HEK293 (cell line): ENCODE measurements at regions not wholly inside any gene's neighbourhood (a gene's known extent, or its start where the extent isn't known, plus 50 kb on each side); places are given as distances from the start of the nearest gene placed in this dataset.

Source experiments
- CTCF ChIA-PET: fragments of 350-600 bp; formaldehyde crosslinking; extraction: SDS; loops from one replicate; lab custom pipeline; 2021; ENCODE audit warnings: antibody characterized with exemption; lab: Yijun Ruan, JAX
- POLR2A ChIA-PET: fragments of 300-600 bp; formaldehyde crosslinking; extraction: SDS; loops from one replicate; lab custom pipeline; 2020; ENCODE audit warnings: antibody characterized with exemption, inconsistent platforms; lab: Yijun Ruan, JAX
- H3K27ac ChIP-seq: fragments of 200-500 bp; sonication (Bioruptor generic); 2 replicates; pipeline ENCODE4 v1.5.1; 2014; ENCODE audit warnings: low read depth, low read length, control low read depth, inconsistent platforms; ENCODE audit errors: extremely low read depth
- H3K36me3 ChIP-seq, 2 experiments: fragments of 200-500 bp in 1 of 2; sonication (Bioruptor generic) in 1 of 2; 1 replicate in 1 of 2; 2 replicates in 1 of 2; pipeline ENCODE4 v1.5.1; 2014 to 2017; ENCODE audit warnings: inconsistent platforms in 2 of 2, low read length in 2 of 2; ENCODE audit not compliant: control insufficient read depth in 2 of 2, insufficient read depth in 1 of 2
- H3K4me1 ChIP-seq: fragments of 200-500 bp; sonication (Bioruptor generic); 2 replicates; pipeline ENCODE4 v1.5.1; 2014; ENCODE audit warnings: mild to moderate bottlenecking, low read length, inconsistent platforms; ENCODE audit not compliant: control insufficient read depth, insufficient read depth
- H3K4me3 ChIP-seq: 2 replicates; pipeline ENCODE4 v1.5.1; 2011; ENCODE audit warnings: low read depth, mild to moderate bottlenecking, control low read depth, low read length, moderate library complexity
- H3K9me3 ChIP-seq: fragments of 200-500 bp; sonication (Bioruptor generic); 2 replicates; pipeline ENCODE4 v1.5.1; 2014; ENCODE audit warnings: low read depth, low read length, inconsistent platforms; ENCODE audit not compliant: control insufficient read depth, insufficient read depth
- HOXC10 ChIP-seq: sonication (generic); formaldehyde crosslinking; IDR thresholded peaks from 2 replicates; pipeline ENCODE4 v1.8.1; 2023; ENCODE audit warnings: mild to moderate bottlenecking, missing genetic modification reagents
- KLF10 ChIP-seq: fragments of 450-650 bp; IDR thresholded peaks from 2 replicates; pipeline ENCODE4 v1.5.1; 2018; ENCODE audit warnings: missing biosample characterization, mild to moderate bottlenecking, missing genetic modification characterization
- KLF16 ChIP-seq: fragments of 450-650 bp; formaldehyde crosslinking; IDR thresholded peaks from 2 replicates; pipeline ENCODE4 v1.5.1; 2017; ENCODE audit warnings: missing biosample characterization, missing genetic modification characterization
- MYNN ChIP-seq: fragments of 450-650 bp; formaldehyde crosslinking; IDR thresholded peaks from 2 replicates; pipeline ENCODE4 v1.5.1; 2016; ENCODE audit warnings: missing biosample characterization, missing genetic modification characterization, borderline replicate concordance
- TRIM28 ChIP-seq: IDR thresholded peaks from 2 replicates; pipeline ENCODE4 v1.6.1; 2011; ENCODE audit warnings: low read length, control low read depth, borderline replicate concordance
- ZBTB1 ChIP-seq: fragments of 450-650 bp; formaldehyde crosslinking; IDR thresholded peaks from 2 replicates; pipeline ENCODE4 v1.5.1; 2016; ENCODE audit warnings: missing biosample characterization, missing genetic modification characterization
- ZBTB21 ChIP-seq: fragments of 450-650 bp; formaldehyde crosslinking; IDR thresholded peaks from 2 replicates; pipeline ENCODE4 v1.5.1; 2017; ENCODE audit warnings: missing biosample characterization, missing genetic modification characterization
- ZBTB48 ChIP-seq: fragments of 450-650 bp; formaldehyde crosslinking; IDR thresholded peaks from 2 replicates; pipeline ENCODE4 v1.5.1; 2016; ENCODE audit warnings: missing biosample characterization, missing genetic modification characterization
- ZFP37 ChIP-seq: fragments of 450-650 bp; formaldehyde crosslinking; IDR thresholded peaks from 2 replicates; pipeline ENCODE4 v1.5.1; 2016; ENCODE audit warnings: missing biosample characterization, missing genetic modification characterization
- ZNF174 ChIP-seq: fragments of 450-650 bp; formaldehyde crosslinking; IDR thresholded peaks from 2 replicates; pipeline ENCODE4 v1.5.0; 2017; ENCODE audit warnings: missing biosample characterization, mild to moderate bottlenecking, missing genetic modification characterization
- ZNF26 ChIP-seq: fragments of 450-650 bp; formaldehyde crosslinking; IDR thresholded peaks from 2 replicates; pipeline ENCODE4 v1.5.1; 2016; ENCODE audit warnings: missing biosample characterization, missing genetic modification characterization
- ZNF311 ChIP-seq: fragments of 450-650 bp; formaldehyde crosslinking; IDR thresholded peaks from 2 replicates; pipeline ENCODE4 v1.5.1; 2017; ENCODE audit warnings: missing biosample characterization, missing genetic modification characterization, borderline replicate concordance
- ZNF366 ChIP-seq: fragments of 450-650 bp; formaldehyde crosslinking; conservative IDR thresholded peaks from 2 replicates; pipeline ENCODE4 v1.5.1; 2016; ENCODE audit warnings: missing biosample characterization, missing genetic modification characterization
- ZNF404 ChIP-seq: fragments of 450-650 bp; formaldehyde crosslinking; IDR thresholded peaks from 2 replicates; pipeline ENCODE4 v1.5.1; 2017; ENCODE audit warnings: missing biosample characterization, missing genetic modification characterization
- ZNF549 ChIP-seq: fragments of 450-650 bp; IDR thresholded peaks from 2 replicates; pipeline ENCODE4 v1.5.1; 2018; ENCODE audit warnings: missing biosample characterization, missing genetic modification characterization, mild to moderate bottlenecking, inconsistent platforms, moderate library complexity
- ZNF600 ChIP-seq: fragments of 450-650 bp; formaldehyde crosslinking; IDR thresholded peaks from 2 replicates; pipeline ENCODE4 v1.5.1; 2016; ENCODE audit warnings: missing biosample characterization, missing genetic modification characterization
- ZNF768 ChIP-seq: fragments of 450-650 bp; formaldehyde crosslinking; IDR thresholded peaks from 2 replicates; pipeline ENCODE4 v1.5.1; 2018; ENCODE audit warnings: missing biosample characterization, mild to moderate bottlenecking, missing genetic modification characterization
- ZSCAN5A ChIP-seq: fragments of 450-650 bp; formaldehyde crosslinking; IDR thresholded peaks from 2 replicates; pipeline ENCODE4 v1.5.1; 2016; ENCODE audit warnings: missing biosample characterization, missing genetic modification characterization
- TF ChIP-seq, protein P1 (sequence below): fragments of 450-650 bp; formaldehyde crosslinking; IDR thresholded peaks from 2 replicates; pipeline ENCODE4 v1.5.1; 2016; ENCODE audit warnings: missing biosample characterization, missing genetic modification characterization
- TF ChIP-seq, protein P2 (sequence below): fragments of 450-650 bp; formaldehyde crosslinking; IDR thresholded peaks from 2 replicates; pipeline ENCODE4 v1.5.1; 2016; ENCODE audit warnings: missing biosample characterization, missing genetic modification characterization, borderline replicate concordance

GRCh38 chr3:68467465-68467864, 464.9 kb downstream of the TAFA4 start:
- Histone ChIP-seq H3K4me3 (no peak overlapping the region), H3K9me3 (no peaks in the 10 kb centered on the region), H3K27ac (no peak overlapping the region), H3K36me3 (no peaks in the 10 kb centered on the region), H3K4me1 (no peaks in the 10 kb centered on the region)
- TF ChIP-seq TRIM28 (no peak), ZNF768 (no peak), ZNF366 (no peak), KLF10 (no peak), ZNF600 (no peak), ZNF311 (tag by site-specific recombination) (no peak), HOXC10 (CRISPR knock-in tag) (no peak), ZBTB1 (tag by site-specific recombination) (no peak), MYNN (tag by site-specific recombination) (no peak), ZSCAN5A (no peak), KLF16 (tag by site-specific recombination) (no peak)
- TF ChIP-seq, protein P1, sequence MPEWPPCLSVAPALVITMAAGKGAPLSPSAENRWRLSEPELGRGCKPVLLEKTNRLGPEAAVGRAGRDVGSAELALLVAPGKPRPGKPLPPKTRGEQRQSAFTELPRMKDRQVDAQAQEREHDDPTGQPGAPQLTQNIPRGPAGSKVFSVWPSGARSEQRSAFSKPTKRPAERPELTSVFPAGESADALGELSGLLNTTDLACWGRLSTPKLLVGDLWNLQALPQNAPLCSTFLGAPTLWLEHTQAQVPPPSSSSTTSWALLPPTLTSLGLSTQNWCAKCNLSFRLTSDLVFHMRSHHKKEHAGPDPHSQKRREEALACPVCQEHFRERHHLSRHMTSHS (tag by site-specific recombination) = no peak
- CTCF ChIA-PET = no interaction called here
- POLR2A ChIA-PET = no interaction called here

- CTCF ChIA-PET = no interaction called here
Measured at GRCh38 chr3:68458581-68458980, 473.8 kb downstream of the TAFA4 start.

More at GRCh38 chr3:68458581-68458980, 473.8 kb downstream of the TAFA4 start:
- no peaks in the 10 kb centered on the region for H3K36me3 ChIP-seq
- POLR2A ChIA-PET = no interaction called here
- H3K4me3 ChIP-seq = no peak overlapping the region
- H3K4me1 ChIP-seq = no peaks in the 10 kb centered on the region
- no peaks in the 10 kb centered on the region for H3K9me3 ChIP-seq
- TF ChIP-seq, protein P2, sequence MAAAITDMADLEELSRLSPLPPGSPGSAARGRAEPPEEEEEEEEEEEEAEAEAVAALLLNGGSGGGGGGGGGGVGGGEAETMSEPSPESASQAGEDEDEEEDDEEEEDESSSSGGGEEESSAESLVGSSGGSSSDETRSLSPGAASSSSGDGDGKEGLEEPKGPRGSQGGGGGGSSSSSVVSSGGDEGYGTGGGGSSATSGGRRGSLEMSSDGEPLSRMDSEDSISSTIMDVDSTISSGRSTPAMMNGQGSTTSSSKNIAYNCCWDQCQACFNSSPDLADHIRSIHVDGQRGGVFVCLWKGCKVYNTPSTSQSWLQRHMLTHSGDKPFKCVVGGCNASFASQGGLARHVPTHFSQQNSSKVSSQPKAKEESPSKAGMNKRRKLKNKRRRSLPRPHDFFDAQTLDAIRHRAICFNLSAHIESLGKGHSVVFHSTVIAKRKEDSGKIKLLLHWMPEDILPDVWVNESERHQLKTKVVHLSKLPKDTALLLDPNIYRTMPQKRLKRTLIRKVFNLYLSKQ (tag by site-specific recombination) = no peak
- TF ChIP-seq ZNF26 (tag by site-specific recombination) (no peak), ZBTB21 (no peak), ZFP37 (tag by site-specific recombination) (no peak), ZNF549 (tag by site-specific recombination) (no peak), ZNF174 (tag by site-specific recombination) (no peak), ZNF404 (tag by site-specific recombination) (no peak), ZBTB48 (no peak)
- no peak overlapping the region for H3K27ac ChIP-seq
